ENCODE measurements at regions not wholly inside any gene's neighbourhood (a gene's known extent, or its start where the extent isn't known, plus 50 kb on each side); places are given as distances from the start of the nearest gene placed in this dataset.

DNA sequence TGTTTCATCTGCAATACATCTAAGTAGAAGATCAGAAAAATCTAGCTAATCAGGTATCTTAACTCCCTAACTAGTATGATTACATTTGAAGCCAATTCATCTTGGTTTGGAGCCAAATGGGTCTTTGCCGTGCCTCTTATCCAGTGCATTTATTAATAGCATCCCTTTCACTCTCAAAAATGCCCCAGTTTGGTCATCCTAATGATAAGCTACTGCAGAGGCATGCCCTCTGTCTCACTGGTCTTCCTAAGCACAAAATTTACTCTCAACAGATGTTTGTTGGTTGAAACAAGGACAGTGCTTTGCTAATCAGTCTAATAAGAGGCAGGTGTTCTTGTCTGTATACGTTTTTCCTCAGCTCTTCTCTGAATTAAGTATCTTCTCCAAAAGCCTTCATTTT lies 403.2 kb downstream of the RAD51AP2 start:
- H3K18ac ChIP-seq (ENCODE audit: low read depth in 1 of 2, low read length in 2 of 2): no peak overlapping the region
- H4K8ac ChIP-seq (ENCODE audit: low read length): no peak overlapping the region
- no peaks in the 10 kb centered on the region for H3K79me1 ChIP-seq (replicated peaks; ENCODE audit: low read length, poor library complexity, severe bottlenecking)
- H3K36me3 ChIP-seq (ENCODE audit: control insufficient read depth in 1 of 2, insufficient read depth in 2 of 2, low read depth in 1 of 2, low read length in 2 of 2): no peaks in the 10 kb centered on the region
- H2BK5ac ChIP-seq (ENCODE audit: low read depth, low read length, poor library complexity, severe bottlenecking): no peak overlapping the region
- H2BK15ac ChIP-seq (ENCODE audit: low read depth, poor library complexity, severe bottlenecking): no peak overlapping the region
- H2AK5ac ChIP-seq (ENCODE audit: low read length, severe bottlenecking): no peak overlapping the region
- no peak overlapping the region for H3K23ac ChIP-seq (ENCODE audit: low read length in 2 of 2)
- H3K4me3 ChIP-seq (ENCODE audit: insufficient read depth in 1 of 2, low read depth in 1 of 2, low read length in 2 of 2): no peak overlapping the region
- H2BK120ac ChIP-seq (ENCODE audit: low read depth, low read length): no peak overlapping the region
- no peaks in the 10 kb centered on the region for H3K4me1 ChIP-seq (ENCODE audit: control insufficient read depth, insufficient read depth, low read depth, low read length)
- DNase-seq: no peak
- H3K27me3 ChIP-seq (ENCODE audit: control insufficient read depth in 1 of 2, insufficient read depth in 1 of 2, low read length in 2 of 2): no peaks in the 10 kb centered on the region
- H3K4me2 ChIP-seq (ENCODE audit: low read length, poor library complexity, severe bottlenecking): no peak overlapping the region
- H3K14ac ChIP-seq (ENCODE audit: low read length in 2 of 2): no peak overlapping the region
- H3K9ac ChIP-seq (ENCODE audit: low read length): no peak overlapping the region
- H3K9me3 ChIP-seq (ENCODE audit: control insufficient read depth, low read length): no peaks in the 10 kb centered on the region
- no peak overlapping the region for H4K91ac ChIP-seq (ENCODE audit: low read length)
- no peak overlapping the region for H3K27ac ChIP-seq (ENCODE audit: low read length, poor library complexity, severe bottlenecking)
- H2AFZ ChIP-seq (ENCODE audit: low read depth, low read length): no peak overlapping the region
- WGBS: 100% methylated on average over 1 of the region's 2 CpGs
- H2BK12ac ChIP-seq (ENCODE audit: low read length in 2 of 2): no peak overlapping the region
- H3K4ac ChIP-seq (ENCODE audit: low read depth in 1 of 2, low read length in 2 of 2): no peak overlapping the region

DNA sequence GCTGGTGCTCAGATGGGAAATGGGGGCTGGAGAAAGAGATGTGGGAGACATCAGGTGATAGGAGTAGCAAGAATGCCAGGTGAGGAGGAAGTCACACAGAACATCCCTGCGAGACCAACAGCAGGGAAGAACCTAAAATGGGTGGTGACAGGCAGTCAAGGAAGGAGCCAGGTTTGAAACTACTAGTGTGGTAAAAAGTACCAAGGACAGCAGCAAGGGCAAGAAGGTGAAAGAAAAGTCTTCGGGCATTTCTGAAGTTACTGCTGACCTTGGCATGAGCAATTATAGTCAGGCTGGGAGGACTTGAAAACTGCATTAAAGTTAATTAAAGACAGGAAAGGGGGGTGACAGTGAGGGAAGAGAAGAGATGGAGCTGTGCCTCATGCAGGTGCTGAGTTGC lies 410.4 kb downstream of the RAD51AP2 start:
- no peaks in the 10 kb centered on the region for H3K79me1 ChIP-seq (replicated peaks; ENCODE audit: low read length, poor library complexity, severe bottlenecking)
- H3K4me1 ChIP-seq (ENCODE audit: control insufficient read depth, insufficient read depth, low read depth, low read length): peaks cover 12% of the 10 kb centered on the region
- H3K4me2 ChIP-seq (ENCODE audit: low read length, poor library complexity, severe bottlenecking): no peak overlapping the region
- no peak overlapping the region for H3K27ac ChIP-seq (ENCODE audit: low read length, poor library complexity, severe bottlenecking)
- H2BK5ac ChIP-seq (ENCODE audit: low read depth, low read length, poor library complexity, severe bottlenecking): no peak overlapping the region
- WGBS: 80% methylated on average over 2 of the region's 2 CpGs
- no peak overlapping the region for H3K4me3 ChIP-seq (ENCODE audit: insufficient read depth in 1 of 2, low read depth in 1 of 2, low read length in 2 of 2)
- H3K23ac ChIP-seq (ENCODE audit: low read length in 2 of 2): no peak overlapping the region
- no peak overlapping the region for H2BK15ac ChIP-seq (ENCODE audit: low read depth, poor library complexity, severe bottlenecking)
- H2BK12ac ChIP-seq (ENCODE audit: low read length in 2 of 2): no peak overlapping the region
- H3K18ac ChIP-seq (ENCODE audit: low read depth in 1 of 2, low read length in 2 of 2): no peak overlapping the region
- DNase-seq: peak; percentile 25
- no peaks in the 10 kb centered on the region for H3K9me3 ChIP-seq (ENCODE audit: control insufficient read depth, low read length)
- no peak overlapping the region for H4K8ac ChIP-seq (ENCODE audit: low read length)
- H3K4ac ChIP-seq (ENCODE audit: low read depth in 1 of 2, low read length in 2 of 2): no peak overlapping the region
- no peak overlapping the region for H2BK120ac ChIP-seq (ENCODE audit: low read depth, low read length)
- peak overlapping the region; percentile 44 for H4K91ac ChIP-seq (ENCODE audit: low read length)
- H2AK5ac ChIP-seq (ENCODE audit: low read length, severe bottlenecking): no peak overlapping the region
- H3K36me3 ChIP-seq (ENCODE audit: control insufficient read depth in 1 of 2, insufficient read depth in 2 of 2, low read depth in 1 of 2, low read length in 2 of 2): no peaks in the 10 kb centered on the region
- H3K27me3 ChIP-seq (ENCODE audit: control insufficient read depth in 1 of 2, insufficient read depth in 1 of 2, low read length in 2 of 2): no peaks in the 10 kb centered on the region
- no peak overlapping the region for H2AFZ ChIP-seq (ENCODE audit: low read depth, low read length)
- no peak overlapping the region for H3K14ac ChIP-seq (ENCODE audit: low read length in 2 of 2)
- no peak overlapping the region for H3K9ac ChIP-seq (ENCODE audit: low read length)

DNA sequence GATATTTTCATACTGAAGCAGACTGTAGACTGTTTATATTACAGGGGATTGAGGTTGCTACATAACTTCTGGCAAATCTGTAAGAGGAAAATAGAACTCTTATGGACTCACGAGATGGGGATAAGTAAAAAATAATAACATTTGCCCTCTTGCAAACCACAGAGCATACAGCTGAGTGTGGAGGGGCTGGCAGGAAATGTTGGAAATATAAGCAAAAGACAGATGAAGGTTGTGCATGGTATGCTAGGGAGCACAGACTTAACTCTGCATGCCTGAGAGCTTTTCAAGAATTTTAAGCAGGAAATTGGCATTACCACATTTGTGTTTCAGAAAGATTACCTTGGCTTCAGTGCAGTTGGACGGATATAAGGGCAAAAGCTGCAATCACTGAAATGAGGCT lies 411.1 kb downstream of the RAD51AP2 start:
- no peak overlapping the region for H3K4me2 ChIP-seq (ENCODE audit: low read length, poor library complexity, severe bottlenecking)
- no peak overlapping the region for H3K27ac ChIP-seq (ENCODE audit: low read length, poor library complexity, severe bottlenecking)

DNA sequence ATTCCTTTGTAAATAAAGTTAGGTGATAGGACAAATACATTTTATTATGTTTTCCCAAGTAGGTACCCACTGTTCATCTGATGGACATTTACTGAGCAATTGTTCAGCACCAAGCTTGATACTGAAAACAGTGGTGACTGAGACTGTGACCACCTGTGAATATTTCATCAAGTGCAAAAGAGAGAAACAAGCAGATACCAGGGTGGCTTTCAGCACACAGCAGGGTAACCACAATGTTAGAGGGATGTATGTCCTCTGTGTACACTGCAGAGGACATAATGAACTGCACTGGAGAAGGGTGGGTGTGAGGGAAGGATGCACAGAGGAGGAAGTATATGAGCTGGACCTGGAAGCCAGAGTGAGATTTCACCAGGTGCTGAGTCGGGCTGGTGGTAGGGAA lies 411.8 kb downstream of the RAD51AP2 start:
- no peak overlapping the region for H3K4me2 ChIP-seq (ENCODE audit: low read length, poor library complexity, severe bottlenecking)
- peak overlapping the region; percentile 53 for H2AK5ac ChIP-seq (ENCODE audit: low read length, severe bottlenecking)
- no peak overlapping the region for H3K4me3 ChIP-seq (ENCODE audit: insufficient read depth in 1 of 2, low read depth in 1 of 2, low read length in 2 of 2)
- no peak overlapping the region for H3K23ac ChIP-seq (ENCODE audit: low read length in 2 of 2)
- no peaks in the 10 kb centered on the region for H3K79me1 ChIP-seq (replicated peaks; ENCODE audit: low read length, poor library complexity, severe bottlenecking)
- H3K27me3 ChIP-seq (ENCODE audit: control insufficient read depth in 1 of 2, insufficient read depth in 1 of 2, low read length in 2 of 2): no peaks in the 10 kb centered on the region
- 100% methylated on average over 1 of the region's 1 CpG for whole genome bisulfite sequencing
- H3K9me3 ChIP-seq (ENCODE audit: control insufficient read depth, low read length): no peaks in the 10 kb centered on the region
- H4K91ac ChIP-seq (ENCODE audit: low read length): no peak overlapping the region
- peak overlapping the region; percentile 11 for H2BK120ac ChIP-seq (ENCODE audit: low read depth, low read length)
- H2BK15ac ChIP-seq (ENCODE audit: low read depth, poor library complexity, severe bottlenecking): no peak overlapping the region
- peaks cover 12% of the 10 kb centered on the region for H3K4me1 ChIP-seq (ENCODE audit: control insufficient read depth, insufficient read depth, low read depth, low read length)
- H2BK12ac ChIP-seq (ENCODE audit: low read length in 2 of 2): peak overlapping the region in 1 of 2 experiments; percentile 83
- no peak overlapping the region for H3K4ac ChIP-seq (ENCODE audit: low read depth in 1 of 2, low read length in 2 of 2)
- no peak overlapping the region for H3K14ac ChIP-seq (ENCODE audit: low read length in 2 of 2)
- no peak for DNase-seq
- H3K9ac ChIP-seq (ENCODE audit: low read length): no peak overlapping the region
- peak overlapping the region in 1 of 2 experiments; percentile 75 for H3K18ac ChIP-seq (ENCODE audit: low read depth in 1 of 2, low read length in 2 of 2)
- no peak overlapping the region for H2AFZ ChIP-seq (ENCODE audit: low read depth, low read length)
- H3K36me3 ChIP-seq (ENCODE audit: control insufficient read depth in 1 of 2, insufficient read depth in 2 of 2, low read depth in 1 of 2, low read length in 2 of 2): no peaks in the 10 kb centered on the region
- no peak overlapping the region for H2BK5ac ChIP-seq (ENCODE audit: low read depth, low read length, poor library complexity, severe bottlenecking)
- no peak overlapping the region for H3K27ac ChIP-seq (ENCODE audit: low read length, poor library complexity, severe bottlenecking)
- no peak overlapping the region for H4K8ac ChIP-seq (ENCODE audit: low read length)

More for the DNA sequence above, 411.1 kb downstream of the RAD51AP2 start:
- Histone ChIP-seq H4K91ac (ENCODE audit: low read length) (no peak overlapping the region), H2BK12ac (ENCODE audit: low read length in 2 of 2) (no peak overlapping the region), H2BK15ac (ENCODE audit: low read depth, poor library complexity, severe bottlenecking) (no peak overlapping the region), H3K4ac (ENCODE audit: low read depth in 1 of 2, low read length in 2 of 2) (no peak overlapping the region), H3K9ac (ENCODE audit: low read length) (no peak overlapping the region), H3K79me1 (replicated peaks; ENCODE audit: low read length, poor library complexity, severe bottlenecking) (no peaks in the 10 kb centered on the region), H3K14ac (ENCODE audit: low read length in 2 of 2) (no peak overlapping the region), H3K18ac (ENCODE audit: low read depth in 1 of 2, low read length in 2 of 2) (no peak overlapping the region), H3K4me3 (ENCODE audit: insufficient read depth in 1 of 2, low read depth in 1 of 2, low read length in 2 of 2) (no peak overlapping the region), H3K9me3 (ENCODE audit: control insufficient read depth, low read length) (no peaks in the 10 kb centered on the region), H2BK120ac (ENCODE audit: low read depth, low read length) (no peak overlapping the region), H4K8ac (ENCODE audit: low read length) (no peak overlapping the region), H2AFZ (ENCODE audit: low read depth, low read length) (no peak overlapping the region), H2BK5ac (ENCODE audit: low read depth, low read length, poor library complexity, severe bottlenecking) (no peak overlapping the region), H3K27me3 (ENCODE audit: control insufficient read depth in 1 of 2, insufficient read depth in 1 of 2, low read length in 2 of 2) (no peaks in the 10 kb centered on the region), H3K36me3 (ENCODE audit: control insufficient read depth in 1 of 2, insufficient read depth in 2 of 2, low read depth in 1 of 2, low read length in 2 of 2) (no peaks in the 10 kb centered on the region), H2AK5ac (ENCODE audit: low read length, severe bottlenecking) (no peak overlapping the region), H3K23ac (ENCODE audit: low read length in 2 of 2) (no peak overlapping the region), H3K4me1 (ENCODE audit: control insufficient read depth, insufficient read depth, low read depth, low read length) (peaks cover 12% of the 10 kb centered on the region)
- peak; percentile 61 for DNase-seq
- 52% methylated on average over 1 of the region's 2 CpGs for WGBS

Measured in mesenchymal stem cell (in vitro differentiated cells and primary cell).